GM19438 (cell line): ENCODE measurements at regions not wholly inside any gene's neighbourhood (a gene's known extent, or its start where the extent isn't known, plus 50 kb on each side); places are given as distances from the start of the nearest gene placed in this dataset.
"Not testable (repeated sequence)": the region's sequence is repeated elsewhere in the genome, so short reads cannot be mapped to it uniquely, and the experiment has no call there.

Experiments
- ATAC-seq: cut with Tn5 transposase; IDR thresholded peaks from one replicate; pipeline ENCODE4 v1.9.1; 2021; ENCODE audit warnings: low read depth; ENCODE audit not compliant: unreplicated experiment

- ATAC-seq, result no peak
Observed at GRCh38 chr11:42669248-42669976, 642.4 kb upstream of the API5 start.

DNA sequence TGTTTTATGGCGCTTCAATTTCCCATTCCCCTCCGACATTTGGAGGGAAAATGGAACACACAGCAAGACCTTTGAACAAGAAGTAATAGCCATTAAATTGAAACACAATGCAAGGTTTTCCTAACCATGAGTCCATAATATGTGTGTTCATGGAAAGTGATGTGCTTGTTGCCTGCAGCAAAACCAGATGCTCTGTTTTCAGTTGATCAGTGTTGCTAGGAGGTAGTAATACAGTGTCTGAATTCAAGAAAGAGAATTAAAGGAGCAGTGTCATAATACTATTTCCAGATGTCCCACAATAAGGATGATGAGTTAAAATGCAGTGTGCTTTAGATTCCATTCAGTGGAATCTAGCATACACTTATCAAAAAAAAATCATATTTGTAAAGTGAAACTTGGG is 637.4 kb upstream of the API5 start:
- no peak for ATAC-seq

GRCh38 chr11:42707541-42707940 is 604.3 kb upstream of the API5 start:
- no peak for ATAC-seq

DNA sequence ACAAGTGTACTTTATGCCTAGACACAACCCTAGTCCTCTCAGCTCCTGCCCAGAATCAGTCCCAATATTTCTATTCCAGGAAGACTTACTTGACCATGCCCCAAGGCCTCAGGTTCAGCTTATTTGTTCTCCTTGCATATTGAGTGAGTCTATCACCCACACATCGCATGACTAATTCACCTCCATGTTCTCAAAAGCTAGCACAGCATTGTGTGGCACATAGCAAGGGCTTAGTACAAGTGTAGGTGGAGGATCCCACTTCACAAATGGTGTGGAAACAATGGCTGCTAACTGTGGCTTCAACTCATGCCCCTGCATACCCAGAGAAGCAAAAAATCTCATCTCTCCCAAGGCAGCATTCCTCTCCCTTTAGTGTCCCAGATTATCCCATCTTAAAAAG is 602.6 kb upstream of the API5 start:
- no peak for ATAC-seq

GRCh38 chr11:42713279-42713678 is 598.5 kb upstream of the API5 start:
- no peak for ATAC-seq

DNA sequence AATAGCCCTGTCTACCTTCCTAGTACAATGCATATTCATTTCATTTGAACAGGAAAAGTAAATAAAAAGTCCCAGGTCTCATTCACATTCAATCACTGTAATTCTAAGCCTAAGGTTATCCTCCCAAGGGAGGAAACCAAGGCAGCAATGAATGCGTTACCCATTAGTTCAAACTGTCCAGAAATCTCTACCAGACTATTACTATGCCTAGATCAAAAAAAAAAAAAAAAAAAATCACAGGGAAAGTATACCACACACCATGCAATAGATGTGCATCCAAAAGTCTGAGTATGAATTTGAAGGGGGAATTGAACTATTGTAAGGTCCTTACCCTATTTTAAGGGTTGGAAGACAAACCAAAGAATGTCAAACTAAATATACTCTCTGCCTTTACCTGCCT is 598.0 kb upstream of the API5 start:
- ATAC-seq, result no peak

DNA sequence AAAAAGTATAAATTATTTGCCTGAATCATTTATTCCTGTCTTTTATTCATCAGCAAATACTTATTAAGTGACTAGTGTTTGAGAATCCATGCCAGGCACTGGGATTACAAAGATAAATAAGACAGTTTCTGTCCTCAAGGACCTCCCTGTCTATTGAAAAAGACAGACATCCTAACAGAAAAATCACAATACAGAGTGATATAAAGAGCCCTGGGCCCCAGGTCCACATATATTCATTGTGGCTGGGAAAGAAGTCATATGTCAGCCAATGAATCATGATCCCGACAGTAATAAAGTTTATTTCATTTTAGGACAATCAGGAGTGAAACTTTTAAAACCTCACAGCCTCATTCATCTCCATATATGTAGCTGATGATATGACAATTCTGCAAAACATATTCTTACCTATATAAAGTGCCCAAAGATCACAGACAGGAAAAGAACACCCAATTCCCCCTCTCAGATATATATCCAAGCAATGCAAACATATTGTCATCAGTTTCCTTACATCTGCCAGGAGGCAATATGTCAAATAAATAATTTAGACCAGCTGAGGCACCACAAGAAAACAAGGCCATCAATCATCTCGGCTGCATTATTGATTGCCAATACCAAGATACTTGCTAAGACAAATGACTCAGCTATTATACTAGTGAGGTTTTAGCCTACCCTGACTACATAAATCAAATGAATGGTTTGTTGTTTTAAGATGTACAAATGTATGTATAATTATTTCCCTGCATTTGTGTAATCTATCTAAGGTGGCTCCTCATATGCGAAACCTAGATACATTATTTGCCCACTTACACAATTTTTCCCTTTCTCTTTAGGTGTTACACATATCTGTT is 590.9 kb upstream of the API5 start:
- no peak for ATAC-seq

DNA sequence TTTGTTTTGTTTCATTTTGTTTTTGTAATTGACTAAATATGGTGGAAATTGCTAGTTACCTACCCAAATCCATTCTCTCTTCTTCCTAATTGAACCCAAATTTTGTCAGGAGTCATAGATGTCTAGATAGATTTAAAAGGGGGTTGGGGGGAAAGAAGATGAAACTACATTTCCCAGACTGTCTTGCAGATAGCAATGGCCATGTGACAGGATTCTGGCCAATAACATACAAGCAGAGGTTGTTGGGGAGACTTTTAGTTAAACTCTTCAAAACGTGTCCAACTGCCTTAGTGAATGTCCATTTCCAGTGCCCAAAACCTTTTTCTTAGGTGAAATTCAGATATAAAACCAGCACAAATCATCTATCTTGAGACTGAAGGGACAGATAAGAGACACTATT is 583.9 kb upstream of the API5 start:
- no peak for ATAC-seq

DNA sequence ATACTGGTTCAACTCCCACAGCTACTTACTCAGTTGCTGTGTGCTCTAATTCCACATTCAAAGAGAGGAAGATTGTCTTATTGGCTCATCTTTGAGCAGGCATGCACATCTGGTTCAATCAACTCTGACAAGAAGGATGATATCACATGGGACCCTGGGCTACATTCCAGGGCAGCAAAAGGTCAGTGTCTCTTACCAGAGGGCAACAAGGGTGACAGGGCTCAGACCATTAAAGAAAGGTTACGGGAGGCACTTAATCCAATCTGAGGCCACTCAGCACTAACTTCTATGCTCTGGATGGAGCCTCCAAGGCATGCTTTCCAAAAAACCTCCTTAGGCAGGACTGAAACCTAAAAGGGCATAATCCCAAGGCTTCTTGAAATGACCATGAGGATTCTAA is 549.4 kb upstream of the API5 start:
- no peak for ATAC-seq

GRCh38 chr11:42764936-42765335 is 546.9 kb upstream of the API5 start:
- ATAC-seq, result no peak

DNA sequence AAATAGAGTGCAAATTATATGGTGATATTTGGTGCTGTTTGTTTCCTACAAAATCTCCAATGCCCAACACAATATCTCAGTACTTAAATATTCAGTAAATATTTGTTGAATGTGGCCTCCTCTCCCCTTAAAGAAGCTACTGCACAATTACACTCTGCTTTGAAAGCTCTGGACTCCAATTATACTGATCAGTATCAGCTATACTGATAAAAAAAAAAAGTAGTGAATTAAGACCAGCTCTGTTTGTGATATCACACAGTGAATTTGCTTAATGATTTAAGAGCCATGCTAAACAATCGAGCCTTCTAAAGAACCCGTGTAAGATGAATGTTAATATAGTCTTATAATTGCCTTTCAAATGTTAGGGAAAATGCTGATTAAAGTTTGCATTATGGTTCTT is 543.2 kb upstream of the API5 start:
- ATAC-seq, result no peak

- ATAC-seq, result no peak
Observed at GRCh38 chr11:42770444-42771065, 541.2 kb upstream of the API5 start.

DNA sequence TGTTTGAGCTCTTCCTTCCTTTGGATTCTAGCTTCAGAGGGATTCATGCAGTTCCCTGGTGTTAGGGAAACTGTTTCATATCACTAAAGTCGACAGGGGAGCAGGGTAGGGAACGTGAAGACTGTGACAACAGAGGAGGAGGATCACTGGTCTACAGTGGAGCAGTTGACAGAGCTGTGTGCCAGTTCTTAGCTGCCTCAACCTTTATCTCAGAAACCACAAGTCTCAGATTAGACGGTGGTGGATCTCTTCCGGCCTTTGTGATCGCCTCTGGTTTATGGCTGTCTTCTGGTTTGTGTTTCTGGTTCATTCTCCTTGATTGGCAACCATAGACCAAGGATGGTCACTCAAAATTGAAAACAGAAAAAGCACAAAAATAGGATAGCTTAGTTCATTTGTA is 538.9 kb upstream of the API5 start:
- no peak for ATAC-seq

DNA sequence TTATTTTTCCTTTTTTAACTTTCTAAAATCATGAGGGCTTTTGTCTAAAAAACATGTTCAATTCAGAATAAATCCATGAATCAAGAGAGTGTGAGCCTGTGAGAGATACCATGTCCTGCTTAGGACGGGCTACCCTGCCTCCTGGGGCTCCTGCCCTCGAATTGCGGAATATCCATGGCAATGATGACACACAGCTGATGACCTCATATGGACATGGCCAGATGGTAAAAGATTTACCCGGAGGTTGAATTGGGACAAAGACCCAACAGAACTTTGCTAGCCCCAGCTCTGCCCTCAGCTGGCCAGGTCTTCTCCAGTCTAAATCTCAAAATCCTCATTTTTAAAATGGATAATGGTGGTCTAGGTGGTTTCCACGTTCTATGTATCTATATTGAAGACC is 538.1 kb upstream of the API5 start:
- no peak for ATAC-seq

- no peak for ATAC-seq
Observed at GRCh38 chr11:42774567-42774966, 537.2 kb upstream of the API5 start.

GRCh38 chr11:42777776-42778175 is 534.0 kb upstream of the API5 start:
- no peak for ATAC-seq

DNA sequence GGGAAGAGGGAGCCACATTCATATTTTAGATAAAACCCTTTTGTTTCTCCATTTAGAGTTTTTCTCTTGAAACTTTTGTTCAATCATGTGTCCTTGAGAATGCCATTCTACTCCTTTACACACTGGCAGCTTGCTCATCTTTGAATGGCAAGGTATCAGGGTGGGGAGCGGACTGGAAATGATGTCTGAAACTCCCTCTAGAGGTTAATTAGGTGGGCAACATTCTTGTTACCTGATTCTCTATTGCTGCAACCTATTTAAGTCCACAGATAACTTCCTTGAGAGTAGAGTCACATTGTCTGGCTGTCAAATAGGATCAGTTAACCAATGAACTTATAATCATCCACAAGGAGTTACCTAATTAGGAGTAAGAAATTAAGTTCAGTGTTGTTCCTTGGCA is 533.6 kb upstream of the API5 start:
- ATAC-seq, result no peak

GRCh38 chr11:42779555-42779954 is 532.2 kb upstream of the API5 start:
- ATAC-seq, result no peak

GRCh38 chr11:42786981-42787380 is 524.8 kb upstream of the API5 start:
- ATAC-seq, result no peak

DNA sequence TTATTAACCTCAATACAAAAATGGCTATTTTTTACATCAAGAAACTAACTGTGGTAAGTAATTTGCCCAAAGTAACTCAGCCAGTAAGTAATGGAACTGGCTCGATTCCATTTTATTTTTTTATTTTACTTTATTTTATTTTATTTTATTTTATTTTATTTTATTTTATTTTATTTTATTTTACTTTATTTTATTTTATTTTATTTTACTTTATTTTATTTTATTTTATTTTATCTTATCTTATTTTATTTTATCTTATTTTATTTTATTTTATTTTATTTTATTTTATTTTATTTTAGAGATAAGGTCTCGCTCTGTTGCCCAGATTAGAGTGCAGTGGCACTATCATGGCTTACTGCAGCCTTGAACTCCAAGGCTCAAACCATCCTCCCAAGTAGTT is 516.3 kb upstream of the API5 start:
- ATAC-seq, result not testable (repeated sequence)

DNA sequence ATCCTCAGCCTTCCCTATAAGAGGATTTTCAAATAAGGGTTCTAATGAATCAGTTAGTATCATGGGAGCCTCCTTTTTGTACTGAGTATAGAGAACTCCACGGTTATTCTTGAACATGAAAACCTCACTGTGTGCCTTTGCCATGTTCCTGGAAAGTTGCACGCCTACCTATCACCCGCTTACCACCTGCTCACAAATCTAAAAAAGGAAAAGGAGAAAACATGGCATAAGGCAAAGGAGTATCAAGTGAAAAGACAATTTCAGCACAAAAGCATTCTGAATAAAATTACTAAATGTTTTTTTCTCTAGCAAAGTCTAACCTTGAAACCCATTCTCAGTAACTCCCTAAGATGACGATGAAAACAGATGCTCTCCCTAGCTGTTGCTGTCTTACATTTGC is 511.8 kb upstream of the API5 start:
- ATAC-seq, result no peak
